Left ventricle myocardium inferior (tissue), 1 donor: ENCODE measurements at regions not wholly inside any gene's neighbourhood (a gene's known extent, or its start where the extent isn't known, plus 50 kb on each side); places are given as distances from the start of the nearest gene placed in this dataset.

Experiments used
- DNase-seq: peaks from one replicate; pipeline ENCODE4 v3.0.0-alpha.2; 2020
- H3K27ac ChIP-seq: fragments of 200-600 bp; replicated peaks from 2 replicates; pipeline ENCODE4 v1.8.0; 2021
- H3K27me3 ChIP-seq: fragments of 200-600 bp; 2 replicates; pipeline ENCODE4 v1.8.0; 2021; ENCODE audit warnings: low read depth
- H3K36me3 ChIP-seq: fragments of 200-600 bp; 2 replicates; pipeline ENCODE4 v1.8.0; 2021
- H3K4me1 ChIP-seq: fragments of 200-600 bp; 2 replicates; pipeline ENCODE4 v1.8.0; 2021
- H3K4me3 ChIP-seq: fragments of 200-600 bp; 2 replicates; pipeline ENCODE4 v1.8.0; 2021; ENCODE audit warnings: mild to moderate bottlenecking, moderate library complexity
- H3K9me3 ChIP-seq: fragments of 200-600 bp; replicated peaks from 2 replicates; pipeline ENCODE4 v1.8.0; 2021
- CTCF ChIP-seq: fragments of 200-600 bp; IDR thresholded peaks from 2 replicates; pipeline ENCODE4 v1.8.0; 2021; ENCODE audit warnings: antibody characterized with exemption, mild to moderate bottlenecking, borderline replicate concordance
- intact Hi-C: fragments of 100-400 bp; cut with micrococcal nuclease; formaldehyde crosslinking; loops from one replicate; pipeline ENCODE4 v1.11.0; 2022
- donor health status: DM: no; HTN: yes; CAD: no; lungs with severe emphysema.

GRCh38 chr5:174606153-174606552, 118.2 kb upstream of the MSX2 start:
- intact Hi-C loops: no loop called here
- Histone ChIP-seq H3K4me1 (no peaks in the 10 kb centered on the region), H3K36me3 (no peaks in the 10 kb centered on the region), H3K4me3 (no peak overlapping the region), H3K9me3 (peaks cover 19% of the 10 kb centered on the region), H3K27me3 (peaks cover 85% of the 10 kb centered on the region), H3K27ac (no peak overlapping the region)
- DNase-seq: no peak
- TF ChIP-seq CTCF: no peak

- Histone ChIP-seq H3K4me1 (no peaks in the 10 kb centered on the region), H3K4me3 (no peak overlapping the region)
- TF ChIP-seq CTCF: no peak
These were observed 117.7 kb upstream of the MSX2 start for GRCh38 chr5:174606646-174607045.

GRCh38 chr5:174607205-174607604, 117.2 kb upstream of the MSX2 start:
- DNase-seq: no peak
- intact Hi-C loops: no loop called here
- no peaks in the 10 kb centered on the region for H3K36me3 ChIP-seq
- H3K4me3 ChIP-seq: no peak overlapping the region
- no peak overlapping the region for H3K27ac ChIP-seq
- H3K27me3 ChIP-seq: peaks cover 79% of the 10 kb centered on the region
- peaks cover 19% of the 10 kb centered on the region for H3K9me3 ChIP-seq
- no peak for TF ChIP-seq CTCF
- no peaks in the 10 kb centered on the region for H3K4me1 ChIP-seq

More at GRCh38 chr5:174606646-174607045, 117.7 kb upstream of the MSX2 start:
- no peak for DNase-seq
- Histone ChIP-seq H3K27ac (no peak overlapping the region), H3K9me3 (peaks cover 19% of the 10 kb centered on the region), H3K36me3 (no peaks in the 10 kb centered on the region), H3K27me3 (peaks cover 84% of the 10 kb centered on the region)
- intact Hi-C loops: no loop called here

GRCh38 chr5:174607916-174608315, 116.5 kb upstream of the MSX2 start:
- no peak overlapping the region for H3K4me3 ChIP-seq
- no peaks in the 10 kb centered on the region for H3K36me3 ChIP-seq
- no peak for DNase-seq
- intact Hi-C loops: no loop called here
- peaks cover 18% of the 10 kb centered on the region for H3K9me3 ChIP-seq
- TF ChIP-seq CTCF: no peak
- H3K4me1 ChIP-seq: no peaks in the 10 kb centered on the region
- peaks cover 79% of the 10 kb centered on the region for H3K27me3 ChIP-seq
- no peak overlapping the region for H3K27ac ChIP-seq

GRCh38 chr5:174608631-174609097, 115.7 kb upstream of the MSX2 start:
- peak; percentile 25 for DNase-seq
- no peak for TF ChIP-seq CTCF
- H3K27me3 ChIP-seq: peaks cover 79% of the 10 kb centered on the region
- H3K36me3 ChIP-seq: no peaks in the 10 kb centered on the region
- H3K27ac ChIP-seq: no peak overlapping the region
- H3K4me3 ChIP-seq: no peak overlapping the region
- H3K4me1 ChIP-seq: no peaks in the 10 kb centered on the region
- H3K9me3 ChIP-seq: peaks cover 10% of the 10 kb centered on the region
- intact Hi-C loops: no loop called here

GRCh38 chr5:174609116-174609515, 115.3 kb upstream of the MSX2 start:
- H3K27me3 ChIP-seq: peaks cover 79% of the 10 kb centered on the region
- H3K36me3 ChIP-seq: no peaks in the 10 kb centered on the region
- no peak overlapping the region for H3K4me3 ChIP-seq
- intact Hi-C loops: no loop called here
- DNase-seq: no peak
- no peak for TF ChIP-seq CTCF
- no peaks in the 10 kb centered on the region for H3K4me1 ChIP-seq
- H3K27ac ChIP-seq: no peak overlapping the region
- peaks cover 6% of the 10 kb centered on the region for H3K9me3 ChIP-seq
